Thyroid gland (tissue), 4 donors: ENCODE measurements at regions not wholly inside any gene's neighbourhood (a gene's known extent, or its start where the extent isn't known, plus 50 kb on each side); places are given as distances from the start of the nearest gene placed in this dataset.

Source experiments
- CTCF ChIP-seq, 6 experiments: fragments of 200-600 bp in 3 of 6; fragments of 450-650 bp in 3 of 6; sonication (generic) in 3 of 6; IDR thresholded peaks; one replicate each; pipeline ENCODE4 v1.5.1; 2016 to 2019; ENCODE audit warnings: antibody characterized with exemption in 6 of 6, mild to moderate bottlenecking in 2 of 6, inconsistent platforms in 1 of 6, moderate library complexity in 1 of 6
- POLR2A ChIP-seq, 2 donors: fragments of 450-650 bp; IDR thresholded peaks; one replicate each; pipeline ENCODE4 v1.6.1; 2017; ENCODE audit warnings: antibody characterized with exemption in 2 of 2, mild to moderate bottlenecking in 2 of 2, moderate library complexity in 1 of 2

- no peak for TF ChIP-seq CTCF (IDR thresholded peaks at IDR 0.05)
- no peak for TF ChIP-seq POLR2A (IDR thresholded peaks at IDR 0.05)
Observed at GRCh38 chr9:89920951-89921350, 316.1 kb downstream of the GADD45G start.
